GM21360 (cell line): ENCODE measurements at regions not wholly inside any gene's neighbourhood (a gene's known extent, or its start where the extent isn't known, plus 50 kb on each side); places are given as distances from the start of the nearest gene placed in this dataset.

Experiments used
- ATAC-seq: cut with Tn5 transposase; IDR thresholded peaks from one replicate; pipeline ENCODE4 v1.9.1; 2021; ENCODE audit warnings: mild to moderate bottlenecking, moderate library complexity; ENCODE audit not compliant: unreplicated experiment

DNA sequence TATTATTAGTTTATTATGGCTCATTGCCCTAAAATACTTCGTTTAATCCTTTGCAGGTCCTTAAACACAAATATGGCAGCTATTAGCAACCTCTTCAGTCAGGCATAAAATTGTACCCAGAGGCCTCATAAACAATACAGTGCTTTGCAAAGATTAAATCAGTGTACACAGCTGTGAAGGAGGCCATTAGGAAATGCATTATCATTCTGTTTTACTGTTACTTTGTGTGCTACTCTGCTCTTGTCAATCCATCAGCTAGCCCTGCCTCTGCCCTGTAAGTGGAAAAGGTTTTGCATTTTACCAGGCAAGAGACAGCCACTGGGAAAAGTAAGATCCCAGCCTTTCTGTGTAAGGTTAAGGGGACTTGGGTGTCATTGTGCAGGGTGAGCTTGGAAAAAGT is 415.7 kb upstream of the DAB1 start:
- no peak for ATAC-seq

DNA sequence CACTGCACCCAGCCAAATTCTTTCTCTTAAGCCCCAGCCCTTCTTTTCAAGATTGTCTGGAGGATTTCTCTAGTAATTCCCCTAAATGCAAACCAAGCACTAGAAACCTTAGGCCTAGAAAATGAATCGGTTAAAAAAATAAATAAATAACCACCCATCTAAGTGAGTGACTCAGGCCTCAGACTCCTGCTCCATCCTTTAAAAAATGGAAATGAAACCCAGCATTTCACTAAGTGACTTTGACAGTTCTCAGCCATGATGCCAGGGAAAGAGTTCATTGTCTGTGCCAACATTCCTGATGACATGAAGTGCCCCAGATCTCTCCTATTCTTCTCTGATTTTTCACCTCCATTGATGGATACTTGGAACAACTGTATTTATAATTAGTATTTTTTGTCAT is 415.2 kb upstream of the DAB1 start:
- ATAC-seq = no peak

DNA sequence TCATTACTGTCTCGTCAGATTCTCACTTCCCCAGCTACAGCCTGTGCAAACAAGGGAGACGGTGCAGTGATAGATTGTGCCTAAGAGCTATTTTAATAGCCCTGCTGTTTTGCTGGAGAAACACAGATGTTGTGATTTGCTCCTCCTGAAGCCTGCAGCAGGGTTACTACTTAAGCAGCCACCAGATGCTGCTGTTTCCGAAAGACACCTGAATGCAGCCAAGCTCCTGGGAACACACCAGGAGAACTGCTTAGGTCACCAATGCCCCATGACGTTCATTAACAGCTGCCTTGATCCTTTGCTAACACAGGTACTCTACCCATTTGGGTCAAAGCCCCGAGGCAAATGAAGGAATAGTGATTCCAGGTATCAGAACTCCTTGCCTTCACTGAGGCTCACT is 411.8 kb upstream of the DAB1 start:
- no peak for ATAC-seq

DNA sequence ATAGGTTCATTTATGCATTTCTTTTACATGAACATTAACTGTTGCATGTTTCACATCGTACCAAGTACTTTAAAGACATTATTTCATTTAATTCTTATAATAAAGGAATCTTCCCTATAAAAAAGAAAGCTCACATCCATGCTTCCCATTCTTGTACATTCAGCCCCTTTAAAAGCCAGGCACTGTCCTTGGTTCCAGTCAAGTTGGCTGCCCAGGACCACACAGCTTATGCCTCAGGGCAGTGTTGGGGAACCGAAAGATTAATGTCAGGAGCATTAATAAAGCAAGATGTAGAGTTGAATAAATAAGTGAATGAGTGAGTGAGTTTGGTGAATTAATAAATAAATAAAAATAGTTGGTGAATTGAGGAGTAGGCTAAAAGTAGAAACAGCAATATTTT is 409.4 kb upstream of the DAB1 start:
- ATAC-seq = no peak

DNA sequence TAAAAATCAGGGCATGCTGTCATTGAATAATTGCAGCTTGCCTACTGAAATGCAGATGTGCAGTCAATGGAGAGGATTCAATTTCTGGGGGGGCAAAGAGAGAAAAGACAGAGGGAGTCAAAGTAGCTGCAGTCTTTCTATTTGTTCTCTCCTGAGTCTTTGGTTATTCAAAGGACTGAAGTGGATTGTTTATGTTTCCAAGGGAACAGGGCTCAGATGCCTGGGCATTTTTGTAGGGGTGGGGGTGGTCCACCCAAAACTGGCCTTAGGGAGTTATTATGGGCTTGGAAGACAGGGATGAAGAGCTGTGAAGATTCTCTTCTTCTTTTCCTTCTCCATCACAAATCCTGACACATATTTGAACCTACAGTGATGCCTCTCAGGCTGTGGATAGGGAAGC is 408.8 kb upstream of the DAB1 start:
- ATAC-seq = no peak

DNA sequence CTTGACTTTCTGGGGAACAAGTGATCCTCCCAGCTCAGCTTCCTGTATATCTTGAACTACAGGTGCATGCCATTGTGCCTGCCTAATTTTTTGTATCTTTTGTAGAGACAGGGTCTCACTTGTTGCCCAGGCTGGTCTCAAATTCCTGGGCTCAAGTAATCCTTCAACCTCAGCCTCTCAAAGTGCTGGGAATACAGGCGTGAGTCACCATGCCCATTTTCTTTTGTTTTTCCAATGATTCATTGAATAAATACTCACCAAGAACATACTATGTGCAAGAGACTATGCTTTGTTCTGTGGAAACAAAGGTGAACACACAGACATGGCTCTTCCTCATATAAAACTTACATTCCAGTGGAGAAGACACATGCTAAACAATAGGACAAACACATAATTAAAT is 407.8 kb upstream of the DAB1 start:
- ATAC-seq = no peak

DNA sequence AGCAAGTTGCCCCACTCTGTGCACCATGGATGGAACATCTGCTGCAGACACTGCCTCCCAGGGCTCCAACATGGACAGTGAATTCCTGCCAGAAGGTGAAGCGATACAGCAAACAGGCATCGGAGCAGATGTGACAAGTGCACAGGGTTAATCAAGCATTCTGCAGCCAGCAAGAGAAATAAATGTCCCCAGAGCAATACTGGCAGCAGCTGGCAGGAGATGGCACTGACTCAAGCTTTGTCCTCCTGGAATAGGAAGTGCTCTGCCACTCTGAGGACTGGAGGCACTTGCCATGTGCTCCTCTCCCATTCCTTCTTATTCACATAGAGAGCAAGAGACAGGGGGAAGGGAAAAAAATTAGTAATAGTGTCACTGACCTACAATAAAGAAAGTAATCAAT is 402.7 kb upstream of the DAB1 start:
- no peak for ATAC-seq

DNA sequence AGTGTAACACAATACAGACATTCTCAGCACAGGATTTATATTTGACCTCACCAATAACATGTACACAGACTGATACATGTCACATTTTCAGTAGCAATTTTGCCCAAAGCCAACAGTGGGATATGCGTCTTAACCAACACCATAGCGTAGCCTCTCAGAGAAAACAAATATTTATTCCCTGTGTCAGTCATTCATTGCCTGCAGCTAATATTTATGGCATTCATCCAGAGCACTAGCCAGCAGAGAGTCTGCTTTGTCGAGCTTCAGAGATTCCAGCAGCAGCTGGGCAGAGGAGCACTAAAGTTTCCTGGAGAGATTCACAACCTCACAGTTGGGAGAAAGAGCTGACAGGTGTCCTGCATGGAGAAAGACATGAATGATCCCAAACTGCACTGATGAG is 400.7 kb upstream of the DAB1 start:
- ATAC-seq = no peak

DNA sequence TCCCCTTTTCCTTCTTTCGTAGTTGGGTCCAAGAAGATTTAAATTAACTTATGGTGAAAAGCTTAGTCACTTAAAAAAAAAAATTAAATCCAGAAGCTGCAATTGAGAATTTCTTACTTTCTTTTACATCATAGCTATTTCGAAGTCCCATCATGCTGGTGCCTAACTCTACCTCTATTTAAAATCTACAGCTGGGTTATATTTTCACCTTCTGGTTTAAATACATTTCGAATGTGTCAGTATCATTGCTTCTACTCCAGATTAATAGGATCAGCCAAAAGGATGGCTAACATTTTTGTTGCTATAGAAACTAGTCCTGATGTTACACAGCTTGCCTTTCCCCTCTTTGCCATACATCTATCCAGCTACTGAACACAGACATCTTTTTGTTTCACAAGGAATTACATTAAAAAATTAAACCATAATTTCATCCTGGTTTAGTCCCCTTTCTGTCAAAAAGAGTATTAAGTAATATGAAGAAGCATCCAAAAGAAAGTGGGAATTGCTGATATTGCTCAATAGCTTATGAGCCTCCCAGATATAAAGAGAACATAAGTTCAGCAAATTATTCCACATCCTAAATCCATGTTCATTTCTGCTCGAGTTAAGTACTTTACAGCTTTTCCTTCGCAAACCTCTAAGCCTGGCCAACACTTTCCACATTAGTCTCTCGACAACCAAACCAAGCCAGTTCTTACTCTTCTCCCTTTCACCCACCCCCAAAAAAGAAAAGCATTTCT is 396.7 kb upstream of the DAB1 start:
- ATAC-seq = no peak

DNA sequence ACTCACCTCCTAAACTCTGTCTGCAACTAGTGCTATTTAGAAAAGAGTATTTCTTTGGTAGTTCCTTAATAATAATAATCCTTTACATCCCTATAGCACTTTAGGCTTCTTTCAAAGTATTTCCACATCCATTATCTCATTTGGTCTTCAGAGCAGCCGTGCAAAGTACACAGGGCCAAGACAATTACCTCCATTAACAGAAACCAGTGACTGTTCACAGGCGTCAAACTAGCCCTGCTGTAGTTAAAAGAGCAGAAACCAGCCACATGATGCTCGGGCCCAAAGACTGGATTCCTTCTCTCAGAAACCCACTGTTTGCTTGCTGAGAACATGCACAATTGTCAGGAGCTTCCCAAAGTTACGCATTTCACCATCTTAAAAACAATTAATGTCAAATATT is 396.0 kb upstream of the DAB1 start:
- no peak for ATAC-seq

DNA sequence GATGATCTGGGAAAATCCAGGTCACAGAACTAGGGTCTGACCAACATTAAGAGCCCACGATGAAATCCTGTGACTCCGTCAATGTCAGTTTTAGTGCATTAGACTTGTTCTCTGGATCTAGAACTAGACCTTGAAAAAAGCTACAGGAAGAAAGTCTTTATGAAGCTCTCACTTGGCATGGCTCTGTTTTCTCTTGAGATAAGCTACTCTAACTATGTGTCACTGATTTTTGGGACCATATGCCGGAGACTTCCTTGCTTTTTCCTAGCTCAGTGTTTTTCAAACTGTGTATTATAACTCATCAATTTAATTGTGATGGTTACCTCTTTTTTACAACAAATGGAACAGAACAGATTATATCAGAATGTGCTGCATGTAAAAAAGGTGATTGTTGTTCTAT is 379.7 kb upstream of the DAB1 start:
- ATAC-seq = no peak

DNA sequence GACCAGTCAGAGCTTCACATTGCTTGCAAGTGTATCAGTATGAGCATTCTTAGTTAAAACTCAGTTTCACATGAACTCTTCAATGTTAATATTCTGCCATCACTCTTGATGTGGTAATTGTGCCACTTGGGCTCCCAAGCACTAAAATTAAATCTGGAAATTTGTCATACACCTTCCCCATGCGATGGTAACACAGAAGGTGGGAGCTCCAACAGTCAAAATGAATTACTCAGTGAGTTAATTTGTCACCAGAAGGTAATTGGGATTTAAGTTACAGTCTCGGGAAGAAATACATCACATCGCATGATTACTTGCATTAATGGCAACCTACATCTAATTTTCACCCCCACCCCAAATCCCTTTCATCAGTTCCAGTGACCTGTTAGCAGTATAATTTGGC is 376.5 kb upstream of the DAB1 start:
- ATAC-seq = no peak

DNA sequence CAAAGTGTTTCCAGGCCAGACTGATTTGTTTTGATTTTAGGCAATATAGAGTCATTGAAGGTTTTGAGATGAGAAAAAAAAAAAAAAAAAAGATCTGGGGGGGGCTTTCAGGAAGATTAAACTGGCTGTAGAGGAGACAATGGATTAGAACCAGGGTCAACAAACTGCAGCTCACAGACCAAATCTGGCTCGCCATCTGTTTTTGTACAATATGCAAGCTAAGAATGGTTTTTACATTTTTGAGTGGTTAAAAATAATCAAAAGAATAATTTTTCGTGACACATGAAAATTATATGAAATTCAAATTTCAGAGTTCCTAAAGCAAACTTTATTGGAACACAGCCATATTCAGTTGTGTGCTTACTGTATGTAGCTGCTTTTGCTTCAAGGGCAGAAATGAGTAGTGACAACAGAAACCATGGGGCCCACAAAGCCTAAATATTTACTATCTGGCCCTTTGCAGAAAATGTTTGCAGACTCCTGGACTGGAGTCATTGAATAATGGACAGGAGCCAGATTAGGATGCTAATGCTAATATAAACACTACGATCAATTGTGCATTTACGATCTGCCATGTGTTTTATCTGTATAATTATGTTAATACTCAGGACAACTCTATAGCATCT is 375.7 kb upstream of the DAB1 start:
- ATAC-seq = no peak

DNA sequence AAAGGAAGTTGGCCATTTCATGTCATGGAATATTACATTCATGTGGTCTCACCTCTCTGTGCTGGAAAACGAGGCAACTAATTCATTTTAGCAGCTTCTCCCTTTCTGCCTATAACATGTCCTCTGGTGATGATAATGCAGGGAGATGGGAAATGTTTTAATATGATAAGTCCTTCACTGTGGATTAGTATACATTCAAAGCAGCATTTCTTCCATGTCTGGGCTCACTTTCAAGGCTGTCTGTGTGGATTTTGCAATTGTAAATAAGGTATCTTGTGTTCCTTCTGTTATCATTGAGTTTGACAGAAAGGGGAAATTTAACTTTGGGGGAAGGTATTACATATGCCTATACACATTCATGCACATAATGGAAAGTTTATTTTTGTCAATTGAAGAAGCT is 374.7 kb upstream of the DAB1 start:
- no peak for ATAC-seq

DNA sequence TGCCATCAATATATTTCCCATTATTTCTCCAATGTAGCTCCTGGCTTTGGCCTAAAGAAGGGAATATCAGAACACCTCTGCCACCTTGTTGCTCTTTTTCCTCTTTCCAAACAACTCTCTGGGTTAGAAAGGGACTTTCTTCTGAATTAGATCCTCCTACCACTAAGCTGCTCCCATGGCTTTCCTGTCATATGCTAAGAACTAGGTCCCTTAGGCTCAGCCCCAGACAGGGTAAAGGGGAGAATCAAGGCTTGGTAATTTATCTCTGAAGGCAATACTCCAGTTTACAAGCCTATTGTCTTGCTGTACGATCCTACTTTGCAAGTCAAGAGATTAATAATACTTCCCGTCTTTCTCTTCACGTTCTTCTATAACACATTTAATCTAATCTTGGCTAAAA is 373.2 kb upstream of the DAB1 start:
- no peak for ATAC-seq

DNA sequence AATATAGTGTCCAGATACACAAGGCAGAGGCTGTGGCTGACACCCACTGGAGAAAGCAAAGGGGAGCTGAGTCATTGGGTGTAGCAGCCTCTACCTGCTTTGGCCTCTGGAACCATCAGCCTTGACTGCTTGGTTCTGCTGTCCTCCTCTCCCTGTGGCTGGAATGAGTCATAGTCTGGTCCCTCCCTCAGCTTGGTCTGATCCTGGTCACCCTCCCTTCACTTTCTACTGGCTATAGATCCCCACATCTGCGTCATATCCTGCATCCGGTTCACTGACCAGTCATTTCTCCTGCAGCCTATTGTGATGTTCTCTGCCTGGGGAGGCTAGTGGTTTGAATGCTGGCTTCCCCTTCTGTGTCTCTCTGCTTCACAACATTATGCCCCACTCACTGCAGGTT is 372.8 kb upstream of the DAB1 start:
- no peak for ATAC-seq

DNA sequence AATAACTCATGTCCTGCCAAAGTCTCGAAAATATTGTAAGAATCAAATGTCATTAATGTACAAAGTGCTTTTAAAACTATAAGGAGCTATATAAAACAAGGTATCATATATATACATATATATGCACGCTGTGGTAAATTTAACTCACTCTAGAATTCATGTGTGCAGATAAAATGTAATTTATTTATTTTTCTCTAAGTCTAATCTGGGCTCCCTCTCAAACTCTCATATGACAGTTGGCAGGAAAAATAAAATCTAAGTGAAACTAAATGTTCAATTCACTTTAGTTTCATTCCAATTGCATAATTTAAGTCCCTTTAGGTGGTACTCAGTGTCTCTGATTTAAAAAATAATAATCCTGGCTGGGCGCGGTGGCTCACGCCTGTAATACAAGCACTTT is 372.0 kb upstream of the DAB1 start:
- no peak for ATAC-seq

DNA sequence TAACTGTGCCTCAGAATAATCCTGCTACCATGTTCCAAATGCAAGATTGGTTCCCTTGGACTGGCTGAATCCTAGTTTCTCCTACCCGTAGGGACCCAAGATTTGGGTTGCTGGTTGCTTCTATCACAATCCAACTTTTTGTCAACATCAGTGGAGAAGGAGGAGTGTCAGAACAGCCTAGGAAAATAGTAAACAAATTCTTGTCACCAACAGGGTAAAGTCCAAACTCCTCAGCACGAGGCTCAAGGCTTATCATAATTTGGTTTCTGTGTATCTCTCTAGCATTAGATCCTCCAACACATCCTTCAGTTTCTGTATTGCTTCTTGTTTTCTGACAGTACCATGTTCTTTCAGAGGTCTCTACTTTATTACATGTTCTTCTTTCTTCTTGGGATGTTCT is 370.2 kb upstream of the DAB1 start:
- ATAC-seq = no peak

DNA sequence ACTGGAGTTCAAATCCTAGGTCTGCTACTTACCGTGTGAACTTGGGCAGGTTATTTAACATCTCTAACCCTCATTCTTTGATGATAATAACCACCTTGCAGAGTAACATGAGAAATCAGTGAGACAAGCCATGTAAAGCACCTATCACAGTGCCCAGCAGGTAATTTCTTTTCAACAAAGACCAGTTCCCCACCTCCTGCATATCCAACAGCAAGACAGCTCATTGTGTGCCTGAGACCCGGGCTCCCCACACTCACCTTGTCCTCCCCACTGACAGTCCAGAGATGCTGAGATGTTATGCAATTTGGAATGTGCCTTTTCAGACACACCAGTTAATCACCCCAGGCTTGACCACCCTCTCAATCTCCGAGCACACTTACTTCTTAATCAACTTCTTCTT is 367.6 kb upstream of the DAB1 start:
- no peak for ATAC-seq

DNA sequence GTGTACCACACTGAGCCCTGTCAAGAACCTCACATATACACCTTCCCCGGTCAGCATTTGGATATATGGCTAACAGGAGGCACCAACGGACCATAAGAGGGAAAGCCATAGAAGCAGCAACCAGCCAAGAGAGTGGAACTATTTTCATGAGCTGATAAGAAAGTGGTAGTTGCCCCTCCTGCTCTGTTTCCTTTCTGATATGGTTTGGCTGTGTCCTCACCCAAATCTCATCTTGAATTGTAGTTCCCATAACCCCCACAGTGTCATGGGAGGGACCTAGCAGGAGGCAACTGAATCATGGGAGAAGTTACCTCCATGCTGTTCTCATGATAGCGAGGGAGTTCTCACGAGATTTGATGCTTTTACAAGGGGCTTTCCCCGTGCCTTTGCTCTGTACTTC is 366.1 kb upstream of the DAB1 start:
- no peak for ATAC-seq

DNA sequence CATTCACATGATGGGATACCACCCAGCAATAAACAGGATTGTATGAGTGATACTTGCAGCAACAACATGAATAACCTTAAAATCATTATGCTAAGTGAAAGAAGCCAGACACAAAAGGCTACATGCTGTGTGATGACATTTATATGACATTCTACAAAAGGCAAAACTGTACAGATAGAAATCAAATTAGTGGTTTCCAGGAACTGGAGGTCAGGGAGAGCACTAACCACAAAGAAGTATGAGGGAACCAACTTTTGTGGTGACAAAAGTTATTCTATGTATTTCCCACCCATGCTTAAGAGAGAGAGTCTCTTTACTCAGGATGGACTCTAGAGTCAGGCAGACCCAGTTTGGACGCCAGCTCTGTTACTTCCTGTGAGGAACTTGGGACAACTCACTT is 364.5 kb upstream of the DAB1 start:
- ATAC-seq = no peak

DNA sequence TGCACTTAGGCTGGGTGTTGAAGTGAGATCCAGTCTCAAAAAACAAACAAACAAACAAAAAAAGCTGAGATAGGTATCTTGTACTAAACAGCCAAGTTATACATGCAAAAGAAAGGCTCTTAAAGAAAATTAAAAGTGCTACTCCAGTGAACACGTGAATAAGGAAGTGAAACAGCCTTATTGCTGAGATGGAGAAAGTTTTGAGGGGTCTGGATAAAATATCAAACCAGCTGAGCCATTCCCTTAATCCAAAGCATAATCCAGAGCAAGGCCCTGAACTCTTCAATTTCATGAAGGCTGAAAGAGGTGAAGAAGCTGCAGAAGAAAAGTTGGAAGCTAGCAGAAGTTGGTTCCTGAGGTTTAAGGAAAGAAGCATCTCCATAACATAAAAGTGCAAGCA is 360.5 kb upstream of the DAB1 start:
- ATAC-seq = no peak

DNA sequence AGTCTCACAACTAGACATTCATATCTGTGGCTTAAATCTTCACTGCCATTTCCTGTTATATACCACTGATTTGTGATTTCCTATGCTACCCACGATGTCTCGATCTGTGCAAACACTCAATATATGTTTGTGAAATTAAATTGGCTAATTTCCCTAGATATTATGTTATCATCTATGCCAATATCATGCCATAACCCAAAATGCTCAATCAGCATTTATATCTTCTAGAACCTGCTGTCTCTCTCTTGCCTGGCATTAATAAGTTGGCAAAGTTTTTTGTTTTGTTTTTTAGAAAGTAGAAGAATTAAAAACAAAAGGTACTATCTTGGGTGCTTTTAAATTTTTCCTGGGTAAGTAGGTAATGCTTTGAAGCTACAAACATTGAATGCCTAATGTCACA is 358.5 kb upstream of the DAB1 start:
- ATAC-seq = no peak
